Dermis blood vessel endothelial cell (primary cell): ENCODE measurements at regions not wholly inside any gene's neighbourhood (a gene's known extent, or its start where the extent isn't known, plus 50 kb on each side); places are given as distances from the start of the nearest gene placed in this dataset.
"Not testable (repeated sequence)": the region's sequence is repeated elsewhere in the genome, so short reads cannot be mapped to it uniquely, and the experiment has no call there.

Experiments used
- DNase-seq: peaks from one replicate; pipeline ENCODE4 v3.0.0; 2010

- no peak for DNase-seq
These were observed 513.1 kb upstream of the RAB6C start for GRCh38 chr2:129466389-129466788.

GRCh38 chr2:129467012-129467779 lies 512.3 kb upstream of the RAB6C start:
- no peak for DNase-seq

- no peak for DNase-seq
These were observed 511.5 kb upstream of the RAB6C start for GRCh38 chr2:129467941-129468340.

GRCh38 chr2:129468879-129469278 lies 510.6 kb upstream of the RAB6C start:
- no peak for DNase-seq

- DNase-seq = no peak
These were observed 510.1 kb upstream of the RAB6C start for GRCh38 chr2:129469389-129469788.

- DNase-seq = no peak
These were observed 509.6 kb upstream of the RAB6C start for GRCh38 chr2:129469871-129470270.

- no peak for DNase-seq
These were observed 500.5 kb upstream of the RAB6C start for GRCh38 chr2:129478902-129479517.

- no peak for DNase-seq
These were observed 499.6 kb upstream of the RAB6C start for GRCh38 chr2:129479892-129480291.

- no peak for DNase-seq
These were observed 498.7 kb upstream of the RAB6C start for GRCh38 chr2:129480790-129481189.

GRCh38 chr2:129481306-129482219 lies 497.9 kb upstream of the RAB6C start:
- DNase-seq = no peak

GRCh38 chr2:129482626-129483025 lies 496.8 kb upstream of the RAB6C start:
- DNase-seq = no peak

GRCh38 chr2:129483366-129483765 lies 496.1 kb upstream of the RAB6C start:
- no peak for DNase-seq

- no peak for DNase-seq
These were observed 494.2 kb upstream of the RAB6C start for GRCh38 chr2:129484999-129485897.

GRCh38 chr2:129488376-129488775 lies 491.1 kb upstream of the RAB6C start:
- no peak for DNase-seq

GRCh38 chr2:129490641-129491040 lies 488.8 kb upstream of the RAB6C start:
- no peak for DNase-seq

GRCh38 chr2:129491308-129491707 lies 488.2 kb upstream of the RAB6C start:
- DNase-seq = no peak

- DNase-seq = no peak
These were observed 486.9 kb upstream of the RAB6C start for GRCh38 chr2:129492548-129492947.

GRCh38 chr2:129499747-129500146 lies 479.7 kb upstream of the RAB6C start:
- DNase-seq = no peak

- DNase-seq = no peak
These were observed 476.7 kb upstream of the RAB6C start for GRCh38 chr2:129502781-129503180.

- no peak for DNase-seq
These were observed 474.8 kb upstream of the RAB6C start for GRCh38 chr2:129504646-129505045.

GRCh38 chr2:129518937-129519336 lies 460.5 kb upstream of the RAB6C start:
- DNase-seq = no peak

- not testable (repeated sequence) for DNase-seq
These were observed 447.3 kb upstream of the RAB6C start for GRCh38 chr2:129532158-129532557.
